Astrocyte of the cerebellum (primary cell): ENCODE measurements at regions not wholly inside any gene's neighbourhood (a gene's known extent, or its start where the extent isn't known, plus 50 kb on each side); places are given as distances from the start of the nearest gene placed in this dataset.
"Not testable (repeated sequence)": the region's sequence is repeated elsewhere in the genome, so short reads cannot be mapped to it uniquely, and the experiment has no call there.

Source experiments
- DNase-seq: peaks from one replicate; pipeline ENCODE4 v3.0.0-alpha.2; 2011; ENCODE audit warnings: low read depth
- H3K4me3 ChIP-seq: 2 replicates; pipeline ENCODE4 v1.5.1; 2011; ENCODE audit warnings: mild to moderate bottlenecking, low read depth, low read length, moderate library complexity
- in situ Hi-C: cut with HindIII; loops from 2 replicates; pipeline ENCODE4 v1.10.0; 2017; ENCODE audit warnings: low sequenced_read_pairs
- TF ChIP-seq, protein P1 (sequence below): IDR thresholded peaks from 2 replicates; pipeline ENCODE4 v1.5.1; 2012; ENCODE audit warnings: low read length, low read depth, moderate library complexity, mild to moderate bottlenecking; ENCODE audit errors: missing control alignments

DNA sequence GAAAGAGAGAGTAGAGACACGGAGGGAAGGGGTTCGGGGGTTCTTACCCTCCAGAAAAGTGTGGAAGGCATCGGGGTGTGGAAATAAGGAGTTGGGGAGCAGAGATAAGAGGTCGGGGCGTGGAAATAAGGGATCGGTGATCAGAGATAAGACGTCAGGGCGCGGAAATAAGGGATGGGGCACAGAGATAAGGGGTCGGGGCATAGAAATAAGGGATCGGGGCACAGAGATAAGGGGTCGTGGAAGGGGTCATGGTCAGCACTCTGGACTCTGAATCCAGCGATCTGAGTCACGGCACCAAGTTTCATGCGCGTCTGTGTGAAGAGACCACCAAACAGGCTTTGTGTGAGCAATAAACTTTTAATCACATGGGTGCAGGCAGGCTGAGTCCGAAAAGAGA, 119.1 kb downstream of the PCDH10 start:
- DNase-seq: no peak
- no peak overlapping the region for H3K4me3 ChIP-seq
- in situ Hi-C loops: no loop called here
- TF ChIP-seq, protein P1, sequence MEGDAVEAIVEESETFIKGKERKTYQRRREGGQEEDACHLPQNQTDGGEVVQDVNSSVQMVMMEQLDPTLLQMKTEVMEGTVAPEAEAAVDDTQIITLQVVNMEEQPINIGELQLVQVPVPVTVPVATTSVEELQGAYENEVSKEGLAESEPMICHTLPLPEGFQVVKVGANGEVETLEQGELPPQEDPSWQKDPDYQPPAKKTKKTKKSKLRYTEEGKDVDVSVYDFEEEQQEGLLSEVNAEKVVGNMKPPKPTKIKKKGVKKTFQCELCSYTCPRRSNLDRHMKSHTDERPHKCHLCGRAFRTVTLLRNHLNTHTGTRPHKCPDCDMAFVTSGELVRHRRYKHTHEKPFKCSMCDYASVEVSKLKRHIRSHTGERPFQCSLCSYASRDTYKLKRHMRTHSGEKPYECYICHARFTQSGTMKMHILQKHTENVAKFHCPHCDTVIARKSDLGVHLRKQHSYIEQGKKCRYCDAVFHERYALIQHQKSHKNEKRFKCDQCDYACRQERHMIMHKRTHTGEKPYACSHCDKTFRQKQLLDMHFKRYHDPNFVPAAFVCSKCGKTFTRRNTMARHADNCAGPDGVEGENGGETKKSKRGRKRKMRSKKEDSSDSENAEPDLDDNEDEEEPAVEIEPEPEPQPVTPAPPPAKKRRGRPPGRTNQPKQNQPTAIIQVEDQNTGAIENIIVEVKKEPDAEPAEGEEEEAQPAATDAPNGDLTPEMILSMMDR: no peak

DNA sequence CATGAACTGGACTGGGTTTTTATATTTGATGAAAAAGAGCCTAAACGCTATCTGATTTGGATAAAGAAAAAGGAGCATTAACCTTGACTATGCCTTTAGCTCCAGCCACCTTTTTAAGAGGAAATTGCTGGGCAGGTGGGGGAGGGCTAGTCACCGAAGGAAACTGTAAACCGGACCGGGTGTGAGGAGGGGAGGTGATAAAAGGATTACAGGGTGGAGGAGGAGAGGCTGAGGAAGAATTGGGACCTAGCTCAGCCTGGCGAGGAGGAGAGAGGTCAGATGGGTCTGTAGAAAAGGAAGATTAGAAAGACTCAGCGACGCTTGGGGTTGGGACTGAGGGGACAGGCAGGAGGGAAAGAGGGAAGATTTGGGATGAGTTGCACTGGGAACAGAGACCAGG, 118.4 kb downstream of the PCDH10 start:
- DNase-seq, H3K4me3 ChIP-seq, in situ Hi-C loops: not testable (repeated sequence)

DNA sequence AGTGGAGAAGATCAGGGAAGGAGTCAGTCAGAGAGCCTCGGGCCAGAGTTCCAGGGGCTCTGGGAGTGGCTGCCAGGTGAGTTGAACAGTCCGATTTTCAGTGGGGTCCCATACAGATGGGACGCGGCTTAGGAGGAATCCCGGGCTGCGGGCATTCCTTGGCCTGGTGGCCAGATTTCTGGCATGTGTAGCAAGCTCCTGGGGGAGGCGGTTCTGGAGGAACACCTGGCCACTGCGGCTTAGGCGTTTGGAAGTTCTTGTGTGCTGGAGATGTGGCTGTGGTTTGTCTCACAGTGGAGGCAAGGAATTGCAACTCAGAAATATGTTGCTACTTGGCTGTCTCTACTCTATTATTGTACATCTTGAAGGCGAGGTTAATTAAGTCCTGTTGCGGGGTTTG, 117.9 kb downstream of the PCDH10 start:
- H3K4me3 ChIP-seq, DNase-seq, in situ Hi-C loops: not testable (repeated sequence)

DNA sequence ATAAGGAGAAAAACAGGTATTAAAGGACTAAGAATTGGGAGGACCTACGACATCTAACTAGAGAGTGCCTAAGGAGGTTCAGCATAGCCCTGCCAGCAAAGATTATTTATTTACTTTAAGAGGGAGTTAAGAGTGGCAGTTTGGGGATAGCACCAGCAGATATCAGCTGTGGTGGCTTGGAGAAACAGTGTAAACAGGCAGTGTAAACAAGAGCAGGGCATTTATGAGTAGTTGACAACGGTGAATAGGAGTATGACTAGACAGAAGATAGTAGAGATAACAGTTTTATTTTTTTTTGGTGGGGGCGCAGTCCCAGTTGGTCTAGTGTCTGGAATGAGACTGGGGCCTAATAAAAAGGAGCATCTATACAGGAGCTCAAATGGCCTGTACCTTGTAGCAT, 115.2 kb downstream of the PCDH10 start:
- H3K4me3 ChIP-seq, in situ Hi-C loops, DNase-seq: not testable (repeated sequence)

DNA sequence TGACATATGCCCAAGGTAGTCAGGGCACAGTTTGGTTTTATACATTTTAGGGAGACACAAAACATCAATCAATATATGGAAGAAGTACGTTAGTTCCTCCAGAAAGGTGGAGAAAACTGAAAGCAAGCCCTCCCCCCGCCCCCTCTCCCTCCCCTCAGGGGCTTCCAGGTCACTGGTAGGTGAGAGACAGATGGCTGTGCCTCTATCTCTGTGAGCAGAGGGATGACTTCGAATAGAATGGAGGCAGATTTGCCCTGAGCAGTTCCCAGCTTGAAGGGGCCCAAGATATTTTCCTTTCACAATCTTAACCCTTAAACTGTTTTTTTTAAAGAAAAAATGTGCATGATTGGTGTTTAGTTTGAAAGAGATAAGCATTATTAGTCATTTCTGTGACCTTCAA, 114.0 kb downstream of the PCDH10 start:
- TF ChIP-seq, protein P1: no peak
- H3K4me3 ChIP-seq: no peak overlapping the region
- in situ Hi-C loops: no loop called here

DNA sequence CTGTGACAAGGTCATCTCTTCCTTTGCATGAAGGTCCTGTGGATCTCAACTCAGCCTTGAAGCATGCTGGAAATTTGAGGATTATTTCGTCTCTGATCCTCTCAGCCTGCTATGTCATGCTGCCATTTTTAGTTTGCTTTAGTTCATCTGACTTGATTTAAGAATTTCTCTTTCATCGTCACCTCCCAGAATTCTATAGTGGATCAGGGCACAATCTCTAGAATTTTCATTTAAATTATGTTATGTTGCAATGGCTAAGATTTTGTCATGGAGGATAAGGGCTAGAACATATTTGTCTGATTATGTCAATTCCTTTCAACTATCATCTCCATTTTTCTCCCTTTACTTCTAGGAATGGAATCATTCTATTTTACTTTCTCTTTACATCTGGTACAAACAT, 98.8 kb downstream of the PCDH10 start:
- TF ChIP-seq, protein P1: no peak
- no peak overlapping the region for H3K4me3 ChIP-seq
- in situ Hi-C loops: no loop called here
- no peak for DNase-seq

More for the DNA sequence above, 114.0 kb downstream of the PCDH10 start:
- DNase-seq: no peak

DNA sequence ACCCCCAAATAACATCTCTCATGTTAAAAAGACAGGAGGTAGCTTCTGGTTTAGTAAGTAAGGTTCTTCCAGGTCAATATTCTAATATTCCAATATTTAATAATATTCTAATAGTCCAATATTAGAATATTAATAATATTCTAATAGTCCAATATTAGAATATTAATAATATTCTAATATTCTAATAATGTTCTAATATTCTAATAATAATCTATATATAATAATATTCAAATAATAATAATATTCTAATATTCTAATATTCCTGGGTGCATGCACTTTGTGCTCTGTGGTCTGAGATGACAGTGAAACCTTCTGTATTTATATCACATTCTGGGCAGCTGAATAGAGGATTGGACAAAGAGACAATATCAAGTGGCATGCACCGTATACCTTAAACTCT, 96.1 kb downstream of the PCDH10 start:
- DNase-seq: no peak
- in situ Hi-C loops: no loop called here
- H3K4me3 ChIP-seq: no peak overlapping the region
- TF ChIP-seq, protein P1: no peak
